EL (cell line): ENCODE measurements at regions not wholly inside any gene's neighbourhood (a gene's known extent, or its start where the extent isn't known, plus 50 kb on each side); places are given as distances from the start of the nearest gene placed in this dataset.

Experiments
- DNase-seq: peaks from one replicate; pipeline ENCODE4 v3.0.0-alpha.2; 2016

DNA sequence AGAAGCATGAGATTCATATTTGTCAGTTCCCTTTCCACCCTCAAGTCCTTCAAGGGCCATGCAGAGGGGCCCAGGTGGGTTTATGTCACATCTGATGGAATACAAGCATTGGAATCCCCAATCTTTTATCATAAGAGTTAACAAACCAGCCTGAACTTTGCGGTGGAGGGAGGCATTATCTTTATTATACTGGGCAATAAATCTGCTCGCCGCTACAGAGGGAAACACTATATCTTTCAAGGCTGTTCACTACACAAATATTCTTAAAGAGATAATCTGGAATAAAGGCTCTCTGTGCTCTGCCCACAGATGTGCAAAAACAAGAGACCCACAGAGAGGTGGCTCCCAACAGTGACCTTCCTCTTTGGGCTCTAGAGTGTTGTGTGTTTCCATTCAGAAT is 153.6 kb upstream of the PLEKHA5 start:
- no peak for DNase-seq

GRCh38 chr12:18979401-18980126 is 150.0 kb upstream of the PLEKHA5 start:
- no peak for DNase-seq

GRCh38 chr12:18981732-18982131 is 147.8 kb upstream of the PLEKHA5 start:
- no peak for DNase-seq

GRCh38 chr12:18982226-18982949 is 147.1 kb upstream of the PLEKHA5 start:
- DNase-seq = no peak

- DNase-seq = no peak
Measured at GRCh38 chr12:18983854-18984253, 145.7 kb upstream of the PLEKHA5 start.

GRCh38 chr12:18990856-18991255 is 138.7 kb upstream of the PLEKHA5 start:
- DNase-seq = no peak

- no peak for DNase-seq
Measured at GRCh38 chr12:18992336-18992735, 137.2 kb upstream of the PLEKHA5 start.

DNA sequence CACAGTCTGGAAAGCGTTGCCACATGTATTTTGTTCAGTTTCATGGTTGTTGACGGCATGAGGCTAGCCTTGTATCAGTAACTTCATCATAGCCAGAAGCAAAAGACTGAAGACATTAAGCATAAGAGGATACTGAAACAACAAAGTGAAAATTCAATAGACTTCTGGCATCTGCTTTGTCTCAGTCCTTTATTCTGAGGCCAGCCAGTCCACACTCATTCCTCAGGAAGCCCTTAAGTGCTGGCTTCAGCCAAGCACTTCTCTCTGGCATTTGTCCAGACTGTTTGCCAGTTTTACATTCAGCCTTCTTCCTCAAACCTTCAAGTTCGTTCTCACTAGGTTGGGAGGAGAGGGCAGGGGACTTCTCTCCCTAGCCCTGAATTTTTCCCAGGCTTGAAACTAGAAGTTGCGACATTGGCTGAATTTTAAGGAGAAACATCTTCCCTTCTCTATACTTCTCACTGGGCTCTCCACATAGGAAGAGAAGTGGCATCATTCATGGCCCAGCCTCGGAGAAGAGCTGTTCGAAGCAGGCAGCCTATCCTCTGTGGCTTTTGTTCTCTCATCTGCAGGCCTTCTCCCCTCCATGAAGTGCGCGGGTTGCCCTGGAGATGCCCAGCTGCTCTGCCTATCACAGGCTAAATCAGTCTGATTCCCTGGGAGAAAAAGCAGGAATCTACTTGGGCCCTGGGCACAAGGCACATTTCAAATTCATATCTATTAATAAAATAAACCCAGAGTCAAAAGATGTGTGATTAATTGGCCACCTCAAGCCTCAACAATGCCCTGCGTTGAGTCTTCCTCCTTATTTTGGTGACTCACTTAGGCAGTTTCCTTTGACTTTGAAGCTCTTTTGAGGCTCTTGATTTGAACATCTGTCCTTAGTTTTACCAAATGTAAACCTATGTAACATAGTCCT is 130.9 kb upstream of the PLEKHA5 start:
- peak; percentile 88 for DNase-seq

GRCh38 chr12:19000836-19001235 is 128.7 kb upstream of the PLEKHA5 start:
- DNase-seq = no peak

DNA sequence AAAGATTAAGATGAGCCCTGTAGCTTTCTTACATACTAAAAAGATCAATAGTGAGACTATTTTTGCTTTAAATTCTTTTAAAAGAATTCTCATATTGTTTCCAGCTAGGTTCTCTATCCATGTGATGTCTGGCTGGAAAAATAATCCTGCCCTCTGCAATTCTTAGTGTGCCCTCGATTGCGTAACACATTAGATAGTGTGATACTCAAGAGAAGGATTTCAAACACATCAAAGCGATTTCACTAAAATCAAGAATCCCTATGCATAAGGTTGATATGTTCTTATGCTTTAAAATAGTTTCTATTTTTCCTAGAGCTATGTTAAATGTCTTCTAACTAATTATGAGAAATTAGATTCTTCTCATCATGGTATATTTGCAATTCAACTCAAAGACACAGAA is 127.3 kb upstream of the PLEKHA5 start:
- peak; percentile 7 for DNase-seq

DNA sequence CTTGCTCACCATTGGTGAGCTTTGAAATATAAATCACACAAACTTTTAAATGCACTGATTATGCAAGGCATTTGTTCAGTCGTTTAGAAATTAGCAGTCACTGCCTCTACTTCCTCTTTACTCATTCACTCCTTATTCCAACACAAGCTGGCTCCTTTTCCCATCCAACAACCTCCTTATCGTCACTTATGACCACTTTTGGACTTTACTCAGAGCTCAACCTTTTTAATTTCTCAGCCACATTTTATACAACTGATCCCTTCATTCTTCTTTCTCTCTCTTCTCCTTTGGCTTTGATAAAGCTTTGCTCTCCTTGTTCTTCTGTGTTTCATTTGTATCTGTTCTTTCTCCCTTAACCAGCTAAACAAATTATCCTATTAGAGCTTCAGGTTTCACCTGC is 126.4 kb upstream of the PLEKHA5 start:
- no peak for DNase-seq

DNA sequence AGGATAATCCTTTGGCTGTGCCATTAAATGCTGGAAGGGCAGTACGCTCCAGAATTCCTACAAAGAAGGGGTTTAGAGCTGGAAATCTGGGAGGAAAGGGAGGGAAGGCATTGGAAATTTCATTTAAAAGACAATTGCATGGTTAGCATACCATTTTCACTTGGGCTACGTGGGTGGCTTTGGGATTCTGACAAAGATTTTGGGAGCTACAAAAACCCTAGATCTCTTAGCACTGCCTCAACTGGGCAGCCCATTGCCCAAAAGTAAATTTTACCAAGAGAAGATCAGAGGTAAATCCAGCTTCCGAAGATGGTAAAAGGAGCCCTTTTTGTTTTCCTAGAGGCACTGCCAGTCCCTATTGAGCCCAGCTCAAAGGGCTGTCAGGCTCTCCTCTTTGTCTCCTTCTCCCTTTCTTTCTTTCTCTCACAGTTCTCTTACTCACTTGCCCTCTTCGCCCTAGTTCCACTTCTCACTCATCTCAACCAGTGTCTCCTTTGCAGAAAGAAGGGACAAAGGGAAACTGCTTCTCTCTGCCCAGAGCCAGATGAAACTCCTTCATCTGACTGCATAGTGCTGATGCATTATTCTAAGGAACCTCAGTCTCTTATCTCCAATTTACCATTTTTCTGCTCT is 125.4 kb upstream of the PLEKHA5 start:
- DNase-seq = no peak

- DNase-seq = no peak
Measured at GRCh38 chr12:19005257-19005801, 124.2 kb upstream of the PLEKHA5 start.

- no peak for DNase-seq
Measured at GRCh38 chr12:19006626-19007137, 122.9 kb upstream of the PLEKHA5 start.

- no peak for DNase-seq
Measured at GRCh38 chr12:19008102-19008501, 121.4 kb upstream of the PLEKHA5 start.

GRCh38 chr12:19010087-19010486 is 119.4 kb upstream of the PLEKHA5 start:
- no peak for DNase-seq

GRCh38 chr12:19010726-19011125 is 118.8 kb upstream of the PLEKHA5 start:
- DNase-seq = no peak

DNA sequence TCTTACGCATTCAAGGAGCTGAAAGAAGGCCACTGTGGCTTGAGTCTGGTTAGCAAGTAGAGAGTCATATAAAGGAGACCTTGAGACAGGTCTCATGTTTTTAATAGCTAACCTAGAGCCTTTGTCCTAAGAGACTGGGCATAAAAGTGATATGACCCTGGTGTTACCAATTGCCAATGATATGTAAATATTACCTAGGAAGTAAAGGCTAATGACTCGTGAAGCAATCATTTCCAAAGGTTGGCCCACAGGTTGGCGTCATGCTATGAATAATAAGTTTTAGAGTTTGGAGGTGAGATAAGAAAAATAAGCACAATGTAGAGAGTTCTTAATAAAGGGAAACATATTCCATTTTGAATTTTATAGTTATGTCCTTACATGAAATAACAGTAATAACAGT is 116.6 kb upstream of the PLEKHA5 start:
- no peak for DNase-seq

DNA sequence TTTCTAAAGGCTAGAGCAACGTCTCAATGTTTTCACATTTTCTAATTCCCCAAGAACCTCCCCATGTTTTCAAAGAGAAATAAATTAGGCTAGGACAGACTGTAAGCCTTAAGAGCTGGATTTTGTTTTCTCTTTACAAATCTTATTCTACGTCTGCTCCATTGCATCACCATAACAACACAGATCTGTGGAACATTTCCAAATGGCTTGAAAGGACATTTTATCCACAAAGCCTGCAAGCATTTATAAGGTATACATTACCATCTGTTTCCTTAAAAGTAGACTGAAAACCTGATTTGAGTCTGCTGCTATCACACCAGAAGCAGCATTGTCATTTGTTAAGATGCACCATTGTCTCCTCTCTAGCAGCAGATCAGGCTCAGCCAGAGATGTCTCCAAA is 115.3 kb upstream of the PLEKHA5 start:
- no peak for DNase-seq

DNA sequence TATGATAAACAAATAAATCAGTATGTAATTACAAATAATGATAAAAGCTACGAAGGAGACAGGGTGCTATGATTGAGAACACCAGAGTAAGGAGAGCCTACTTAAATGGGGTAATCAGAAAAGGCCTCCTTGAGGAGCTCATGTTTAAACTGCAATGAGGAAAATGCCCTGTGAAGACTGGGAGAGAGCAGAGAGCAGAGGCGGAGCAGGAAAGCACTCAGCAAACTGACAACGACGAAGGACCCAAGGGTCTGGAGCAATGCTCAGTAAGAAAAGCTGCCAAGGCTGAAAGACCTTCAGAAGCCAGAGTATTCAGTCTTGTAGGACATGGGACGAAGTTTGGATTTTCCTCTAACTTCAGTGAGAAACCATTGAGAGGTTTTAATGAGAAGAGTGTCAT is 114.2 kb upstream of the PLEKHA5 start:
- DNase-seq = no peak

GRCh38 chr12:19018302-19018970 is 111.1 kb upstream of the PLEKHA5 start:
- DNase-seq = peak; percentile 85

DNA sequence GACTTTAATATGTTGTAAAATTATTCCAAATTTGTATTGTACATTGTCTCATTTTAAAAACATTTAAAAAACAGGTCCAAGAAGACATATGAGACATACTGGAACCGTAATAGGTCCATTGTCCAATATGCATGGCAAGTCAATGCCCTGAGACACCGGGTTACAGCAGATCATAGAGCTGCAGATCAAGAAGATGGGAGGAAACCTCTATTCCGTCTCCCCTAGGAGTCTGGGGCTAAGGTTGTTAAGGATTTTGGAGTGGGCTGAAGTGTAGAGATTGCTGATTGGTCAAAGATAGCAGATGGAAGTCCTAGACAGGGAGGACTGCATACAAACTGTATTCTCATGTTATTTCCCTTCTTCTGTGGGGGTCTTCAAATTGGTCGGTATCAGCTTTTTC is 108.3 kb upstream of the PLEKHA5 start:
- DNase-seq = no peak
